AG04450 (cell line): ENCODE measurements at regions not wholly inside any gene's neighbourhood (a gene's known extent, or its start where the extent isn't known, plus 50 kb on each side); places are given as distances from the start of the nearest gene placed in this dataset.
"Not testable (repeated sequence)": the region's sequence is repeated elsewhere in the genome, so short reads cannot be mapped to it uniquely, and the experiment has no call there.

Source experiments
- CTCF ChIA-PET: fragments of 300-600, 350-600 bp; formaldehyde crosslinking; extraction: SDS; loops from one replicate; lab custom pipeline; 2022; ENCODE audit warnings: antibody characterized with exemption, inconsistent platforms; lab: Charles Lee
- POLR2A ChIA-PET: fragments of 350-600 bp; formaldehyde crosslinking; extraction: SDS; loops from one replicate; lab custom pipeline; 2021; ENCODE audit warnings: antibody characterized with exemption, inconsistent platforms; lab: Yijun Ruan, JAX
- DNase-seq: peaks from one replicate; pipeline ENCODE4 v3.0.0-alpha.2; 2011; ENCODE audit warnings: low read depth, low spot score
- H3K27ac ChIP-seq: one replicate; pipeline ENCODE4 v1.5.1; 2012; ENCODE audit warnings: low read depth, low read length, control low read depth
- H3K27me3 ChIP-seq: one replicate; pipeline ENCODE4 v1.6.0; 2012; ENCODE audit warnings: low read length; ENCODE audit not compliant: control insufficient read depth, insufficient read depth
- H3K4me3 ChIP-seq: 2 replicates; pipeline ENCODE4 v1.5.1; 2011; ENCODE audit warnings: mild to moderate bottlenecking, low read depth, low read length, control low read depth
- H3K9me3 ChIP-seq: 2 replicates; pipeline ENCODE4 v1.5.1; 2012; ENCODE audit warnings: low read length; ENCODE audit not compliant: control insufficient read depth, insufficient read depth
- TF ChIP-seq, protein P1 (sequence below): IDR thresholded peaks from 2 replicates; pipeline ENCODE4 v1.5.1; 2011; ENCODE audit warnings: low read depth, low read length, control low read depth, inconsistent platforms

DNA sequence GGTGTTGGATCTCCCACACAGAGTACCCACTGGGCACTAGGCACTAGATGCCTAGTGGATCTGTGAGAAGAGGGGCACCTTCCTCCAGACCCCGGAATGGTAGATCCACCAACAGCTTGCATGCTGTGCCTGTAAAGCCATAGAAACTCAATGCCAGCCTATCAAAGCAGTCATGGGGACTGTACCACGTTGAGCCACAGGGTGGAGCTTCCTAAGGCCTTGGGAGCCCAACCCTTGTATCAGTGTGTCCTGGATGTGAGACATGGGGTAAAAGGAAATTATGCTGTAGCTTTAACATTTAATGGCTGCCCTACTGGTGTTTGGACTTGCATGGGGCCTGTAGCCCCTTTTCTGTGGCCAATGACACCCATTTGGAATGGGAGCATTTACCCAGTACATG lies 1024.9 kb downstream of the TMEM121 start:
- TF ChIP-seq, protein P1, sequence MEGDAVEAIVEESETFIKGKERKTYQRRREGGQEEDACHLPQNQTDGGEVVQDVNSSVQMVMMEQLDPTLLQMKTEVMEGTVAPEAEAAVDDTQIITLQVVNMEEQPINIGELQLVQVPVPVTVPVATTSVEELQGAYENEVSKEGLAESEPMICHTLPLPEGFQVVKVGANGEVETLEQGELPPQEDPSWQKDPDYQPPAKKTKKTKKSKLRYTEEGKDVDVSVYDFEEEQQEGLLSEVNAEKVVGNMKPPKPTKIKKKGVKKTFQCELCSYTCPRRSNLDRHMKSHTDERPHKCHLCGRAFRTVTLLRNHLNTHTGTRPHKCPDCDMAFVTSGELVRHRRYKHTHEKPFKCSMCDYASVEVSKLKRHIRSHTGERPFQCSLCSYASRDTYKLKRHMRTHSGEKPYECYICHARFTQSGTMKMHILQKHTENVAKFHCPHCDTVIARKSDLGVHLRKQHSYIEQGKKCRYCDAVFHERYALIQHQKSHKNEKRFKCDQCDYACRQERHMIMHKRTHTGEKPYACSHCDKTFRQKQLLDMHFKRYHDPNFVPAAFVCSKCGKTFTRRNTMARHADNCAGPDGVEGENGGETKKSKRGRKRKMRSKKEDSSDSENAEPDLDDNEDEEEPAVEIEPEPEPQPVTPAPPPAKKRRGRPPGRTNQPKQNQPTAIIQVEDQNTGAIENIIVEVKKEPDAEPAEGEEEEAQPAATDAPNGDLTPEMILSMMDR = no peak
- H3K4me3 ChIP-seq = no peak overlapping the region
- H3K9me3 ChIP-seq = peaks cover 12% of the 10 kb centered on the region
- ChIA-PET CTCF (no interaction called here), POLR2A (no interaction called here)
- no peaks in the 10 kb centered on the region for H3K27me3 ChIP-seq
- H3K27ac ChIP-seq = no peak overlapping the region
- no peak for DNase-seq

DNA sequence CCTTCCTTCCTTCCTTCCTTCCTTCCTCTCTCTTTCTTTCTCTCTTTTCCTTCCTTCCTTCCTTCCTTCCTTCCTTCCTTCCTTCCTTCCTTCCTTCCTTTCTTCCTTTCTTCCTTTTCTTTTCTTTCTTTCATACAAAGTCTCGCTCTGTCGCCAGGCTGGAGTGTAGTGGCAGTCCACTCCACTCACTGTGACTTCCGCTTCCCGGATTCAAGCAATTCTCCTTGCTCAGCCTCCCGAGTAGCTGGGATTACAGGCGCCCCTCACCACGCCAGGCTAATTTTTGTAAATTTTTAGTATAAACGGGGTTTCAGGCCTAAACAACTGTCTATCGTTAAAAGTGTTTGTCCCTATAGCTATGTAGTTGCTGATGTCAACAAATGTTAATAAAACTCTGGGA lies 1029.8 kb downstream of the TMEM121 start:
- CTCF ChIA-PET, H3K27me3 ChIP-seq, H3K27ac ChIP-seq, DNase-seq, POLR2A ChIA-PET, H3K4me3 ChIP-seq: not testable (repeated sequence)
- peaks cover 17% of the 10 kb centered on the region for H3K9me3 ChIP-seq

DNA sequence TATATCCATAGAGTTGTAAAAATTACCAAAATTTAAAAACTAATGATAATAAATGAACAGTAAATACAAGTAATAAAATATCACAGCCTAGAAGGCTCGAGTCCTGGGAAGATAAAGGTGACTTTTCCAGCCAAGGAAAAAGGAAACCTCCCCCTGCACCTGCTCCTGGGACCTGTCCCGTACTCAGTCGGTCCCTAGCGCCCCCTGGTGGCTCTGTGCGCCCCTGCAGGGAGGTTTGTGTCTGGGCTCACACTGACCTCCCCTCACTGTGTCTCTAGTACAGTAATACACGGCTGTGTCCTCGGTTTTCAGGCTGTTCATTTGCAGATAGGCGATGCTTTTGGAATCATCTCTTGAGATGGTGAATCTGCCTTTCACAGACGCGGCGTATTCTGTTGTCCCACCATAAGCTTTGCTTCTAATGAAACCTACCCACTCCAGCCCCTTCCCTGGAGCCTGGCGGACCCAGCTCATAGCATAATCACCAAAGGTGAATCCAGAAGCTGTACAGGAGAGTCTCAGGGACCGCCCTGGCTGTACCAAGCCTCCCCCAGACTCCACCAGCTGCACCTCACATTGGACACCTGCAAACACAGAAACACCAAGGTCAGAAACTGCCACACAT lies 1030.4 kb downstream of the TMEM121 start:
- POLR2A ChIA-PET = no interaction called here
- no peaks in the 10 kb centered on the region for H3K27me3 ChIP-seq
- TF ChIP-seq, protein P1 = no peak
- CTCF ChIA-PET = no interaction called here
- no peak overlapping the region for H3K4me3 ChIP-seq
- peaks cover 16% of the 10 kb centered on the region for H3K9me3 ChIP-seq
- no peak for DNase-seq
- no peak overlapping the region for H3K27ac ChIP-seq

DNA sequence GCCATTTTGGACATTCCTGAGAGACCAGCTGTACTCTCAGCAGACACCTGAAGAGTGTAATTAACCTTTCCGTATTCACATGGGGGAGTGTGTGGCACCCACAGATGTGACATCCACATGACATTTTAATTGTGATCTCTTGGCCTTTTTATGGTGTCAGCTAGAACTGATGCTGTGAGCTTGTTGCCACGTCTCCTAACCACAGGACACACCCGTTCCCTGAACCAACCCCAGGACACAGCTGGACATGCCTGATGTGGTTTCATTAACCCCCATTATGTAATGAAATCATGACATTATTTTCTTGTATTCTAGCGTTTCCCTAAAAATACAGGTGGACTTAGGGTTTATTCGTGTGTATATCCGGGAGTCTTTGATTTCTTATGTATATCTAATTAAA lies 1036.1 kb downstream of the TMEM121 start:
- Histone ChIP-seq H3K27me3 (no peaks in the 10 kb centered on the region), H3K4me3 (no peak overlapping the region), H3K27ac (no peak overlapping the region), H3K9me3 (peaks cover 32% of the 10 kb centered on the region)
- TF ChIP-seq, protein P1 = no peak
- ChIA-PET POLR2A (no interaction called here), CTCF (no interaction called here)
- no peak for DNase-seq

DNA sequence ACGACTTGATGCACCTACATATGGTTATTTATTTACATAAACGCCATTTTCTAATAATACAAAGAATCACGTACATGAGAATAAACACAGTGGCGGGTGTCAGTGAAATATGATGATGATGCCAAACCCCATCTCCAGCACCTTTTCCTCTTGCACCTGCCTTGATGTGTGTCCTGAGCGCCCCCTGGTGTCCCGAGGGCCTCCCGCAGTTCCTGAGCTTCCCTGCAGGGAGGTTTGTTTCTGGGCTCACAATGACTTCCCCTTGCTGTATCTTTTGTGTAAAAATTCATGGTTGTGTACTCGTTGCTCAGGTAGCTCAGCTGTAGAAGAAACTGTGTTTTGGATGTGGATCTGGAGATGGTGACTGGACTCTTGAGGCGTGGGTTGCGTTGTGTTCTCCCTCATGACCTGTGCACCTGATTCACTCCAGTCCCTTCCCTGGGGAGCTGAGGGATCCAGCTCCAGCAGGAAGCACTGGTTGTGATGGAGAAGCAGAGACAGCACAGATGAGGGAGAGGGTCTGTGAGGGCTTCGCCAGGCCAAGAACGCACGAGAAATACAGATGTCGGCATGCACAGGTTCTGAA lies 1037.8 kb downstream of the TMEM121 start:
- no peak overlapping the region for H3K27ac ChIP-seq
- no peaks in the 10 kb centered on the region for H3K27me3 ChIP-seq
- DNase-seq = no peak
- H3K4me3 ChIP-seq = no peak overlapping the region
- TF ChIP-seq, protein P1 = no peak
- peaks cover 32% of the 10 kb centered on the region for H3K9me3 ChIP-seq
- POLR2A ChIA-PET = no interaction called here
- CTCF ChIA-PET = no interaction called here
